HG03354 (cell line): ENCODE measurements at regions not wholly inside any gene's neighbourhood (a gene's known extent, or its start where the extent isn't known, plus 50 kb on each side); places are given as distances from the start of the nearest gene placed in this dataset.
"Not testable (repeated sequence)": the region's sequence is repeated elsewhere in the genome, so short reads cannot be mapped to it uniquely, and the experiment has no call there.

Source experiments
- ATAC-seq: cut with Tn5 transposase; IDR thresholded peaks from one replicate; pipeline ENCODE4 v1.9.1; 2021; ENCODE audit warnings: mild to moderate bottlenecking; ENCODE audit not compliant: unreplicated experiment, poor library complexity, severe bottlenecking

DNA sequence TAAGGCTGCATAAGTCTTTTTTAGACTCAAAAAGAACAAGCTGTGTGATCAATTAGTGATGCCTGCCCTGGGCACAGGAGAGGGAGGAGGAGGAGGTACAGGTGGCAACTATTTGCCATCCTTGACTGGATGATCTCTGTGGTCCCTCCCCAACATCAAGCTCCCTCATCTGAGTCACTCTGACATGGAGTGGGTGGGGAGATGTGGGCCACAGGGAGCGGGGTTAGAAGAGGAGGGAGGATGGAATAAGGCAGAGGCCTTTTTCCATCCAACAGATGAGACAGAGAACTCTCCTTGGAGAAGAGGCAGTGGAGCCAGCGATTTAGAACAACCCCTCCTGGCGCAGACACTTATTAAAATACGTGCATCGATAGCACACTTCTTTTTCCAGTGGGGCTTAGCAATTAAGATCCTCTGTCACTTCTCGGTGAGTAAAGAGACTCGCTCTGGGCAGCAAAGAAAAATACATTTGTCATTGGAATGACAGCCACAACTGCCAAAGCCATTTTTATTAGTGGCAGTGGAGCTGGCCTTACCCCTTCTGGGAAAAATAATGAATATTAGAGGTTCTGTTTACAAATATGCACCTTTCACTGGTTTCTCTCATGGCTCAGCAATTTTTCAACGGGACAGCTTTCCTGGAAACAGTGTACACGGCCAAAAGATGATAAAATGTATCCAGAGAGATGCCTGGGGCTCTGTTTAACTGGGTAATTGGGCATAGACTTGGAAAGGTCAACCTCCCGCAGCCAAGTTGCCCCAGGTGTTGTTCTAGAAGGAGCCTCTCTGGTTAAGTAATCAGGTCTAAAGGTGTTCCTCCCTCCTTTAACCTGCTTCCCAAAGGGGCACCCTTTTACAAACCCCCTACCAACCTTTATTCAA, 238.4 kb upstream of the CXCR4 start:
- no peak for ATAC-seq

DNA sequence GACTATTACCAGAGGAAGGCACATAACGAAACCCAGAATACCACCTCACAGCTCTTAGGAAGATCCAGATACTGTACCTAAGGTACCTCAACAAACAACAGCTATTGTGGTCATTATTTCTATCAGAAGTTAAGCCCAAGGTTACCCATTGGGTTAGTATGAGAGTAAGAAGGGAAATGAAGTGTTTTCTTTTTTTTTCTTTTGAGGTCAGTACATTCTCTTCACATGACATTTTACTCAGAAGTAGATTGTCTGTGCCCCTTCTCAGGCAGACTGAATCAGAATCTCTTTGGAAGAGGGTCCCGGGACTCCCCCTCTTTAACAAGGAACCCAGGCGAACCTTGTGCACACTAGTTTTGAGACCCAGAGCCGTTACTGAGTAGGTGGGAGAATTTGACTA, 233.7 kb upstream of the CXCR4 start:
- no peak for ATAC-seq

DNA sequence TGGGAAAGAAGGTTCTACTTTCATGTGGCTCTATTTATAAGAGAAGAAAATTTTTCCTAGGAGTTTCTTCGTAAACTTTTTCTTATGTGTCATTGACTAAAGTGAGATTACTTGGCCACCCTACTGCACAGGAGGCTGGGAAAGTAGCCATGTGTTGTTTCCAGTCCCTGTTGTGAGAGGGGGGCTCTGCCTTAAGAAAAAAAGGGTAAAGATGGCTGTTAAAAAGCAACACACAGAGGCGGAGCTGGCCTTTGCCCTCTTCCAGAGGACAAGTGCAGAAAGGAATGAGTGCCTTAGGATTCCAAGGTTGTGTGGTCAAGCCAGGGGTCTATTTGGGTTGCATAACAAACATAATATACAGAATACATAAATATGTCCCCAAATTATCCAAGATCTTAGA, 230.0 kb upstream of the CXCR4 start:
- ATAC-seq = no peak

DNA sequence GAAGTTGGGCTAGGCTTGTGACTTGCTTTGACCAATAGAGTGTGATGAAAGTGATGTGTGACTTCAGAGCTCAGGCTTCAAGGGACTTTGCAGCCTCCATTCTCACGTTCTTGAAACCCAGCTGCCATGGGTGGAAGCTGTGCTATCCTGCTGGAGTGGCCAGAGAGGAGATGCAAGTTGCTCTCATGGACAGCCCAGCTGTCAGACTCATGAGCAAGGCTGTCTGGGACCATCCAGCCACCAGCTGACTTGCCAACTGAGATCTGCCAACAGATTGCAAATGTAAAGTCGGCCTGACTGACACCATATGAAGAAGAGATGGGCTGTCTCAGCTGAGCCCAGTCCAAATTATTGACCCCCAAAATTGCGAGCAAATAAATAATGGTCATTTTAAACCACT, 226.4 kb upstream of the CXCR4 start:
- no peak for ATAC-seq

DNA sequence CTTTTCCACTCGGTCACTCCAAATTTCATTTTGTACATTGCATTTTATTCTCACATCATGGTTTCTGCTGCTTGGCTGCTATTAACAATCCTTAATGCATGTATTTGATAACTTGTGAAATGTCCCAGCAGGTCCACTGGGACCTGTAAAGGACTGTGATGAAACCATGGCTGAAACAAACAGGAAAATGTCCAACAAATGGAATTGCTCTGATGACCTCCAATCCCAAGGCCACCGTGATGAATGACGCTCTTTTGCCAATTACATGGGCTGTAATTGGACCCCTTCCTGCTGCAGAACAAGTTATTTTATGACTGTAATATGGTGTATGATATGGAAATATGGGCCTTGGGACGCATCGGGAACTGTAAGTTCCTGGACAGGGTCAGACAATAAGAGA, 224.2 kb upstream of the CXCR4 start:
- no peak for ATAC-seq

DNA sequence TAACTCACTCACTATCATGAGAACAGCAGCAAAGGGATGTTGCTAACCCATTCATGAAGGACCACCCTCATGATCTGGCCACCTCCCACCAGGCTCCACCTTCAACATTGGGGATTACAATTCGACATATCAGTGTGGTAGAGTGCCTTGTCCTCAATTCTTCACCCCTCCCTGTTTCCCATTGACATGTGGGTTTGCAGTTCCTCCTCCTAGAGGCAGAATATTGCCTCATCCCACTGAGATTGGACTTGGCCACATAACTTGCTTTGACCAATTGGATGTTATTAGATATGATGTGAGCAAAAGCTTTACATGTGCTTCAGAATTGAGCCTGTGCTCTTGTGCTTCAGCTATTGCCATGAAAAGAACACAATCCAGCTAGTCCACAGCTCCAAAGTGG, 217.0 kb upstream of the CXCR4 start:
- no peak for ATAC-seq

DNA sequence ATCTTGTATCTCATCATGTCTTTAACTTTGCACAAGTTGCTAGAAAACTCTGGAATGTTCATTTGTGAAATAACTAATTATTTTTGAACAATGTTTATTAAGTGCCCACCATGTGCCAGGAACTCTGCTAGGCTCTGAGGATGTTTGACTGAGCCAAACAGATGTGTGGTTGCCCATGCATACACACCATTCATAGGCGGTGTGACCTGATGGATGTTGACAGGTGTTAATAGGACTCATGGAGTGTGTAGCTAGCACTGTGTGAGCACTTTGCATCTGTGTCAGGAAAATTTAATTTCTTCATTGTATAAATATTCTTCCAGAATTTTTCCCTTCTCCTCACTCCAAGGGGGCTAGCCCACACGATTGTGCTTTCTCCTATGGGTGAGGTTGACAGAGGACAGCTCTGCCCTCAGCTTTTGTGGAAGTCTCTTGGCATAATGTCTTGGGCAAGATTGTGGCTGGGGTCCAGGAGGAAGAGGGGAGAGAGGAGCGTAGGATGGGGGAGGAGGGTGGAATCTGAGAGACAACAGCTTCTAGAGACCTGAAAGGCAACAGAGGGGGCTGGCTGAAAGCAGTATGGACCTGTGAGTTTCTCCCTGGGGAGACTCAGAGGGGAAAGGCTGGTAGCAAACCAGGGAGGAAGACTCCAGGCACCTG, 214.6 kb upstream of the CXCR4 start:
- ATAC-seq = no peak

DNA sequence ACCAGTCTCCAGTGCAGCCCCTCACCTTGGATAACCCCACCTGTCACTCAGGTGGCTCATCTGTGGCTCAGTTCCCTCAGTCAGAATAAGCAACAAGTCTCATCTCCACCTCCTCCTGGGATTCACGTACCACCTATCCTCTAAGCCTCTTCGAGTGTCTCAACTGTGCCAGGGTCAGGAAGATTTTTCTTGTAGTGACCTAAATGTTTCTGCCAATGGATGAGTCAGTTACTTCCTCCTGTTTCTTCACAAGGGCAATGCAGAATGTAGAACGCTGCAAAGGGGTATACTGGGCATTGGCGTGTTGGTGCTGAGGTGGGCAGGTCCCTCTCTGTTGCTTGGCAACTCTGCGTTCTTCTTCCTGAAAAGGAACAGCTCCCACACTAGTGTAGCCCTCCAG, 213.3 kb upstream of the CXCR4 start:
- ATAC-seq = no peak

DNA sequence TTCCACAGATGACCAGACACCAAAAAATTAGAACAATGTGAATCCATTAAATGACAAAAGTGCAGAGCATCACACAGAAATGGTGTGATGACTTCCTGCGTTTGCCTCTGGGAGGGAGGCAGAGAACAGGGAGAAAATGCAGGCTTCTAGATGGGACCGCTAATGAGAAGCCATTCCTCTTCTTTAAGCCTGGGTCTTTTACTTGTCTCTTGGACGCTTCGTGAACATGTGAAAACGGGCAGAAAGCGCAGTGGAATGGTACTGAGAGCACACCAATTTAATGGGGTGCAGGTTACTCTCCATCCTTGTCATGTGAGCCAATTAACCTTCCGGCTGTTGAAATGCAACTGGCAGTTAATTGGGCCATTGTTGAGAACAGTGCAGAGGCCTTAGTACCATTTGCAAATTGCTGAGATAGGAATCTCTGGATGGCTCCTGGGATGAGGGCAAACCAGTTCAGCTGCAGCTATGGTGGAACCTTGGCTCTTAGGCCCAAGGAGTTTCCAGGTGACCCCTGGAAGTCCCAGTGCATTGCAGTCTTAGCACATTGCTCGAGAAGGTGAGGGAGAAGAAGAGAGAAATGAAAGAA, 210.4 kb upstream of the CXCR4 start:
- ATAC-seq = no peak

DNA sequence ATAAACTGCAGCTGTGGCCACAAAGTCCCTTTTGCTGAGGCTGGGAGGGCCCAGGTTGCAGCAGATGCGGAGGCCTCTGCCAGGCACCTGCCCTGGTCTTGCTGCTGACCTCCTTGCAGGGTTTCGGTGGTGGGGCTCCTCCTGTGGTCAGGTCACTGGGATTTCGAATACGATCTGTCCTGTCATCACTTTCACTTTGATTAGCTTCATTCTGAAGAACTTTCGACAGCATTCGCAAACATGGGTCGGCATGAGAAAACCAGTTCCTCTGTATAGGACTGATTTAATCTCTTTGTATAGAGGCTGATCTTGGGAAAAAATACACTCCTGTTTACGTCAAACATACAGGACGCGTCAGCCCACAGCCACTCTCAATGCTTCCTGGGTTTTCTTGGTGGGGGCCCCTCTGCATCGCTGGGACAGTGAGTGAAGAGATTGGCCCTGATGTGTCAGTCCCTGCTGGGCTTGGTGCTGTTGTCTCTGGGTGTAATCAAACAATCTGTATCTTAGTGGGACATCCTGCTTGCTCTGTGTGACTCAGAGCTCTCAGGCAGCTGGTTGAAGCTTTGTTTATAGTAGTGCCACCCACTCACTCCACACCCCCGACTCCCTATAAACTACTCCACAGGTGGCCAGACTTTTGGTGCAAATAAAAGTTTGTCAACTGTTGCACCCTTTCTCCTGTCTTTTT, 209.4 kb upstream of the CXCR4 start:
- peak; percentile 70 for ATAC-seq

DNA sequence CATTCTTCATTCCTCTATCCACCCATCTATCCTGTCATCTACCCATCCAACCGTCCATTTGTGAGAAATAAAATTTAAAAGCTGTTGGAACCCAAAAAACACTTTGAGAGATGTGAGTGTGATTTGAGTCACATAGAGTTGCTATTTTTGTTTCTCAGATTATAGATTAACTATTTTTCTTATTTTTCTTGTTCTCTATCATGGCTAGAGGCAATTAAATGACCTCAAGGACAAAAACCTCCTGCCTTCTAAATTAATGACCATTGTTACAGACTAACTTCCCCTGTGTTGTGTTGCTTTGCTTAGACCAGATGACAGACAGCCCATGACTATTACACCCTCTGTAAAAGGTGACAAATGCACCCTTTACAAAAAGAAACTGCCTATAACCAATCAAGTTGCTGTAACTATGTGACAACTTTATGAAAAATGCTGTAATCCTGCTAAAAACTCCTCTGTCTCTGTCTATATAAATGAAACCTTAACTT, 207.9 kb upstream of the CXCR4 start:
- ATAC-seq = peak; percentile 37

DNA sequence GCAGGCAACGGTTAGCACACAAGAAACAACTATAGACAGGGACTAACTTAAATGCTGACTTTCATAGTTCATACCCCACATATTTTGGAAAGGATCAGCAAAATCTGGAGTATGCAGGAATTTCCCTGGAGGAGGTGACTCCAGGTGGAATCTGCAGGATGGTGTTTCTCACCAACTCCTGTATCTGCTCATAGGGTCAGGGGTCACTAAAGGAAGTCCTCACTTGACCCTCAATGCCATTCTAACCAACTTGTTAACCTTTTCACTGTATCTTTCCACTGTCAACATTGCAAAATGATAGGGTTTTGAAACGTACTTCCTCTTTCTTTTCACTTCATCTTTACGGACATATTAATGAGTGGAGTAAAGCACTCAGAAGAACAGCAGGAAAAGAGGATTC, 207.0 kb upstream of the CXCR4 start:
- no peak for ATAC-seq

DNA sequence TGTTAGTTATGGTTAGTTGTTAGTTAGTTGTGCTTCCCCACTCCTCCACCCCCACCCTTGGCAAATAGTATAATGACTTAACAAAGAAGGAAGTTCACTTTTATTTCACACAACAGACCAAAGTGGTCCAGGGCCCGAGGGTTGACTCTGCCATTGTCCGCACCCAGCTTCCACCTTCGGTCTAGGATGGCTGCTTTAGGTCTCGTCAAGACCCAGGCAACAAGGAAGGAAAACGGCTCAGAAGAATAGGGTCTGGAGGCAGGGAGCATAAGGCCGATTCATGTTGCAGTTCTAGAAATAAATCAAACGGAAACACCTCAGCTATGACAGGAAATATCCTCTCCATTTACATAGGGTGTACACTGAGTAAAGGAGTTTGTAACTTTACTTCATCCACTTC, 206.0 kb upstream of the CXCR4 start:
- ATAC-seq = no peak

DNA sequence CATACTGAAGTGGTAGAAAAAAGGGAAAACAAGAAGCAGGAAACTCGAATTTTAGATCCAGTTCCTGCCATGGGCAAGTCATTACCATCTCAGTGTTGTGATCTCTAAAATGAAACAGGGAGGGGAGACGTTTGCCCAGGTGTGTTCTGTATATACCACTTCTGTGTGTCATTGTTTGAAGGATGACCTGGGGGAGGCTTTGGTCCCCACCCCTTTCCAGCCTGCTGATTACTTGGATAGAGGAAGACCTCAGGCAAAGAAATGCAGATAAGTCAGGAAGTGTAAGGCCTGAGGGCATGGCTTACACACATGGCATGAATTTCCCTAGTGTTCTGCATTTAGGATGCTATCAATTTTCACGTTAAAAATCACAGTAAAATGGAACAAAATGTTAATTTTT, 205.2 kb upstream of the CXCR4 start:
- no peak for ATAC-seq

DNA sequence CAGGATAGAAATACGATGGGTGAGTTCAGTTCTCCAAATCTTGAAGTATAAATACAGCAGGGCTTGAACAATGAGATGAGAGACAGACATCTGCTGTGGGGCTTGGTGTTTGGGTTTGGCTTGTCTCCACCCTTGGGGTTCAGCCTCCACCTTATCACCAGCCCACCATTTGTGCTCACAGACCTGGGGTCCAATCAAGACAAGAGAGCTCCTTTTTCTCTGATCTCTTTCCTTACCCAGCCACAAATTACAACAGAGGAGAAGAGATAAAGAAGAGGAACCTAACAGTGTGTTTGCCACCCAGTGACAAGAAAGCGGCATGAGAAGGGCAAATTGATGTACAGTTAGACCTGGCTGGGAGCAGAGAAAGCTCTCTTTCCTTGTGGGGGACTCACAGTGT, 204.5 kb upstream of the CXCR4 start:
- no peak for ATAC-seq

DNA sequence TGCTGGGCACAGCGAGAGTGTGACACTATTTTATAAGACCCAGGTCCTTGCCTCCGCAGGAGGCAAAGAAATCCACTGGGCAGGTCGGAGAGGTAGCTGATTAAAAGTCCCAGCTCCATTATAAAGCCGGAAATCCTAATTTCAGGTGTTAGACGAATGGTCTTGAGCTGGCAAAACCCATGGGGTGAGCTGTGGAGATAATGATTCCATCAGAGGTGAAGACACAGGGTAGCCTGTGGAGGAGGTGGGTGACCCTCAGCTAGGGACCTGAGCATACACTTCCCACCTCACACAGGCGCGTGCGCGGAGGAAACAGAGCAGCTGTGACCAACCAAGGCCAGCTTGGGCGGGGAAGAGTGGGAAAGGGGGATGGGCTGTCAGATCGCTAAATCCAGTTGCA, 201.7 kb upstream of the CXCR4 start:
- no peak for ATAC-seq

DNA sequence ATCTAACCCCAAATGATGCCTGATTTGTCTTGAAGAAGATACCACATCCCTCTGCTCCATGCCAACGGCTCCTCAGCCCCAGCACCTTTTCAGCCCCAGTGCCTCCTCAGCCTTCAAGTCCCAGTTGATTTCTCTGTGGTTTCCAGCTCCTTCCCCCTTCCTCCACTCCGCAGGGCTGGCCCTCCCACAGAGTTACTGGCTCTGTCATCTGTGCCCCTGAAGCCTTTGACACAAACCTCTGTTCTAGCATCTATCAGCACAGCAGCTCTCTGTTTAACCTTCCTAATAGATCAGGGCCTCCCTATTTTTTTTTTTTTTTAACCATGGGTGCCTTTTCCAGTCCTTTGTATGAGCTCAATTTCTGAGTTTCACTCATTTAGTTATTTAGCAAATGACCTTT, 201.3 kb upstream of the CXCR4 start:
- no peak for ATAC-seq

DNA sequence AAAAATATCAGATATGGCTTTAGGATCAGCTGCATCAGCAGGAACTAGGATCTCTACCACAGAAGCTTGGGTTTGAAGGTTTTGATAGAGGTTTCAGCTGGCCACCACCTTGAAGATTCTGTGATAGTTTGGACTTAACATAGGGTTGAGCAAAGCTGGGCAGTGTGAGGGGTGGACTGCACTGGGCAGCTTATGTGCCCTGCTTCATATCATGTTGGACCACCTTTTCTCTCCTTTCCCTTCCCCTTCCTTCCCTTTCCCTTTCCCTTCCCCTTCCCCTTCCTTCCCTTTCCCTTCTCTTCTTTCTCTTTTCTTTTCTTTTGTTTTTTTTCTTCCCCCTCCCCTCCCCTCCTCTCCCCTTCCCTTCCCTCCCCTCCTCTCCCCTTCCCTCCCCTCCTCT, 196.3 kb upstream of the CXCR4 start:
- no peak for ATAC-seq

DNA sequence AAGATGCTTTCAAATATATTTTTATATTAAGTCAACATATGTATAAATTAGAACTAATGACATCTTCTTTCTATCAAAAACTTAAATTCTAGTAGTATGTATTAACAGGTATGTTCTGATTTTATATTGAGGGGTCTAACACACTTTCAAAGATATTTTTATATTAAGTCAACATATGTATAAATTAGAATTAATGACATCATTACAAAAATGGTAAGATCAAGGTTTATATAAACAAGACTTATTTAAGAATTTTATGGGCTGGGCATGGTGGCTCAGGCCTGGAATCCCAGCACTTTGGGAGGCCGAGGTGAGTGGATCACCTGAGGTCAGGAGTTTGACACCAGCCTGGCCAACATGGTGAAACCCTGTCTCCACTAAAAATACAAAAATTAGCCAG, 194.6 kb upstream of the CXCR4 start:
- ATAC-seq = not testable (repeated sequence)

DNA sequence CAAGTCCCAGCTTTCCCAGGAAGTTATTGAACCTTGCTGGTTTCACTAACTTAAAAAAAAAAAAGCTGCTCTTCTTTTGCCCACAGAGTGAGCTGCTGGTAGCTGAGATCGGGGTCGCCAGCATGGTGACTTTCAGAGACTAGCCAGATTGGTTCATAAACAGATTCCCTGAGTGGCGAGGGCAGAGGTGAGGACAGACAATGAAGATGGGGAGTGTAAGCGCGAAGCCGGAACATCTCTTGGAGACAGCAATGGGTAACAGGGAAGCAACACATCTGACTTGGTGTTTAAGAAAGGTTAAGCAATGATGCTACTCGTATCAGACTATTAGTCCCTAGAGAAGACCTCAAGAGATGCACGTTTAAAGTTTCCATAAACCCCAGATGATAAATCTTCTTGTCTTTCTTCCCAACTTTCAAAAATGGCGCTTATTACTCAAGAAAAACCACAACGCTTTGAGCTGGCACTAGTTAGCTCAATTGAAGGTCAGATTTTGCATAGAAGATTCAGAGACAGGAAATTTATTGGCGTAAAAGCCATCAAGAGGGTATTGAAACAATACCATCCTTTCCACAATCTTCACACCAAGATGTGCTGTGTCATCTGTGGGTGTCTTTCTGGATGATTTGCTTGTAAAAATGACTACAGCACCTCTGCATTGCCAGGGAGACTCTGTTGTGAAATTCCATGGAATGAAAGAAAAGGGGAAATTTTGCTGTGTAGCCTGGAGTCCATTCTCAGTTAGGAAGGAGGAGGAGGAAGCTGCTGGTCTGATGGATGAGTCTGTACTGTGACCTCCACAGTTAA, 193.1 kb upstream of the CXCR4 start:
- ATAC-seq = no peak
